ENCODE measurements at regions not wholly inside any gene's neighbourhood (a gene's known extent, or its start where the extent isn't known, plus 50 kb on each side); places are given as distances from the start of the nearest gene placed in this dataset.
"Not testable (repeated sequence)": the region's sequence is repeated elsewhere in the genome, so short reads cannot be mapped to it uniquely, and the experiment has no call there.

DNA sequence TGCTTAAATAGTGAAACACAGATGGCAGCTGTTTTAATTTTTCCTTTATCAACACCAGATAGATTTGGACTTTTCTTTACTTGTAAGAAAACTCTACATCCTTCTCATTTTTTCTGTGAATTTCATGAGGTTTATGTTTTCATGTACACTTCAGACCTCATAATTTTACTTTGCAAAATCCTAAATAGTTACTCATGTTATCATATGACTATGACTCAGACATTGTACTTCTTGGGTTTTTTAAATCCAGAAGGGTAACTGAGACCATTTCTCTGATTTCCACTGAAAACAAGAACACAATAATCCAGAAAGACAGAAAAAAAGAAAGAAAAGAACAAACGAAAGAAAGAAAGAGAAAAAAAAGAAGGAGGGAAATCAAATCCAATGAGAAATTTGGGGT is 1021.6 kb downstream of the NCAM2 start:
- DNase-seq (ENCODE audit: low read depth), result no peak

DNA sequence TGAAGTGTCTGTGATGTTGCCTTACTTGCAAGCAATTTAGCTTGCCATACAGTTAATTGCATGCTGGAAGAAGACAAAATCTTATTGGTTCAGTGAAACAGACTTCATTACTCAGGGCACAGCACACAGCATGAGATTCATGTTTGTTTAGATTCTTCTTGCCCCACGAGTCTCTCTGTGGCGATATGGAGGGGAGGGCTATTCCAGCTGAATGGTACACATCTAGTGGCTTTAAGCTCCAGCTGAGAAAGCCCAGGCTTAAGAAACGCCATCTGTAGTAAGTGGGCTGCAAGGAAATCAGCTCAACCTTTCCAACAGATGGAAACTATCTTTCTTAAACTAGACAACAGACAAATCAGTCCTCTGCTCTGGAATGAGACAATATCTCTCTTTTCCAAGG is 1022.0 kb downstream of the NCAM2 start:
- DNase-seq (ENCODE audit: low read depth), result no peak

DNA sequence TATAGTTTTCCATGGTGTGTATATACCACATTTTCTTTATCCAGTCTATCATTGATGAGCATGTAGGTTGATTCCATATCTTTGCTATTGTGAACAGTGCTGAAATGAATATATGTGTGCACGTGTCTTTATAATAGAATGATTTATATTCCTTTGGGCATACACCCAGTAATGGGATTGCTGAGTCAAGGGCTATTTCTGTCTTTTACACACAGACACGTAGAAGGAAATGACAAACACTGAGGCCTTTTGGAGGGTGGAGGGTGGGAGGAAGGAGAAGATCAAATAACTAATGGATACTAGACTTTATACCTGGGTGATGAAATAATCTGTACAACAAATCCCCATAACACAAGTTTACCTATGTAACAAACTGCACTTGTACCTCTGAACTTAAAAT is 1025.7 kb downstream of the NCAM2 start:
- not testable (repeated sequence) for DNase-seq (ENCODE audit: low read depth)

DNA sequence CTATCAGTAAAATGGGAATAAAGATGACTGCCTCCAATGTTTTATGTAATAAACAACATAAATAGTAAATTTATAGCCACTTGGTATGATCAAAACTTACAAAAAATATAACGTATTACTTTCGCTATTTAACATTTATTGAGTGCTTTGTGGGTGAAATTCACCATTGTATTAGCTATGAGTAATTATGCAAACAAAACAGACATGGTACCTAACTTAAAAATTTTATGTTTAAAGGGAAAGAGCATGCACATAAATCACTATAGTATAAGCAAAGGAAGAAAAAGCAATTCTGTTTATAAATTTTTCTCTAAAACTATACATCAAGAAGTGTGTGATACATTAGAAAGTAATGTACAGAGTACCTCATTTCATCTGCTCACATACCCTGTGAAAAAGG is 1046.2 kb downstream of the NCAM2 start:
- no peak for DNase-seq (ENCODE audit: low read depth)

DNA sequence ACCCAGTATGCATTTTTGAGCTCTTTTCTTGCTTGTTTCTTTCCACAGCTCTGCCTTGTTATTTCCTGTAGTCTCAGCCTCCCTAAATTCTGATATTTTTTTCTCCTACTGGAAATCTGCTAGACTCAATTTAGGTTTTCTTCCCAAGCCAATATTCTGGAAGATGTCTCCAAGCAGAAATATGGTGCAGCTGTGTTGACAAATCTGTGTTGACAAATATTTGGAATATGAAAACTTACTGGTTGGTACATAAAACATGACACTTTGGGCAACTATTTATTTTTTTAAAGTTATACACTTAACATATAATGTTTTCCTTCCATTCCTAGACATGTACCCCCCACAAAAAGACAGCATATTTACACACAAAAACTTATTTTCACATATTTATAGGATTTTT is 1048.4 kb downstream of the NCAM2 start:
- DNase-seq (ENCODE audit: low read depth), result no peak

DNA sequence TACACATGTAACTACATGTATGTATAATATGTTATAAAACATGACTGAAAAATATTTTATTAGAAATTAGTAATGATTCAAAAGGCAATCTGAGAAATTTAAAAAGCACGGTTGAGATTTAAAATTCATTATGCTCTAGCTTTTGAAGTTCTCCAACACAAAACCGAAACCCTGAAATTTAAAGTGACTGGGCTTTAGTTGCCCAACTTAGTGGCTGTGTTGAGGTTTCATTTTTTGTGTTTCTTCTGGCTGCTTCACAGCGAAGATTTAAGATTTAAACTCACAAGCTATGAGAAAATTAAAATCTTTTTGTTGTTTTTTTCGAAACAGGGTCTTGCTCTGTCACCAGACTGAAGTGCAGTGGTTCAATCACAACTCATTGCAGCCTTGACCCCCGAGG is 1058.7 kb downstream of the NCAM2 start:
- no peak for DNase-seq (ENCODE audit: low read depth)

DNA sequence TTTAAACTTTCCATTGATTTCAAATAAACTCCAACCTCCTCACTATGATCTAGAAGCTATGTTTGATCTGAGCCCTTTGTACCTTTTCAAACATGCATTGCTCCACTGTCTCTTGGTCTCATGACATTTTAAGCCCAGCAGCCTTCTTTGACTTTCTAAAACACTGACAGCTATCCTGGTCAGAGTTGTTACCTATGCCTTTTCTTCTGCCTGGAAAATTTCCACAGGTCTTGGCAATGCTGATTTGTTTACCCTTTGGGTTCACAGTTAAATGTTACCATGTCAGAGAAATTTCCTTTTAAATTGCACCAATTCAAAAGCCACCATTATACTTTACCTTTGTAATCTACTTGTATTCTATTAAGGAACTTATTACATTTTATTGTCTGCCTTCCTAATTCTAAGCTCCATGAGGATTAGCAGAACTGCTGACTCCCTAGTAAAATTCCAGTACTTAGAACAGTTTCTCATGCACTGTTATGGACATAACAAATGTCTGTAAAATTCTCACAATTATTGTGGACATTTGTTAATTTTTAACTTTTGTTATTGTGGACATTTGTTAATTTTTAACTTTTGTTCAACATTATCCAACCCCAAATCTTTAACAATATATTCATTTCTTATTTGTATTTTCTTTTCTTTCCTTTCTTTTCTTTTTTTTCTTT is 1064.4 kb downstream of the NCAM2 start:
- DNase-seq (ENCODE audit: low read depth), result no peak

DNA sequence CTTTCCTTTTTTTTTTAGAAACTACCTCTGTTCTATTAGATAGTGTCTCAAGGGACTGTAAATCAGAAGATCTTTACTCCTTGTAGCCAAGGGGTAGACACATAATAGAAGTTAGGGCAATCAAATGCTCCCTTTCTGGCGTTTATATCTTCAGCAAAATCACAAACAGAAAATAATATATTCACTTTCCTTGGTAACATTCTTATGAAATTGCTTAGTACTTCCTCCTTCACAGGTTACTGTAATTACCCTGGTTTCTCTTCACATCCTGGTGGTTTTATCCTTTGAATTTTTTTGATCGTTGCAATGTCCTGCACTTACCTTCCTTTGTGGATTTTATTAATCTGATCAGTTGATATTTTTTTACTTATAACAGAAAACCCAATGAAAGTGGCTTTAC is 1064.9 kb downstream of the NCAM2 start:
- no peak for DNase-seq (ENCODE audit: low read depth)

DNA sequence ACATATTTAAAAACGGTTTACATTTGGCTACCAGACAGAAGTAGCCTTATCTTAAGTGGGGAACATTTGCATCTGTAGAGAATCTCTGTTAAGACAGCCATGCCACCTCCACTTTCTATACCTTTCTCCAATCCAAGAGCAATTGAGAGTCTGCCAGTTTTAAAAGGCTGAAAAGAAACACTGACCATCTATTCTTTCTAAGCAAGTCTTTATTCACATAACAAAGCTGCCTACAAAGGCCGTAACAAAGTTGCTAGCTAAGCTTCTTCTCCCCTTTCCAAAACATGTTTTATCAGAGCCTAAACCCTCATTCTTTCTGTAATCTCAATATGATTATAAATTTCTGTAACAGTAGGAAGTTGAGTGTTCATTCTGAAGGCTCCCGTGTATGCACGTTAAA is 1078.3 kb downstream of the NCAM2 start:
- DNase-seq (ENCODE audit: low read depth), result no peak

DNA sequence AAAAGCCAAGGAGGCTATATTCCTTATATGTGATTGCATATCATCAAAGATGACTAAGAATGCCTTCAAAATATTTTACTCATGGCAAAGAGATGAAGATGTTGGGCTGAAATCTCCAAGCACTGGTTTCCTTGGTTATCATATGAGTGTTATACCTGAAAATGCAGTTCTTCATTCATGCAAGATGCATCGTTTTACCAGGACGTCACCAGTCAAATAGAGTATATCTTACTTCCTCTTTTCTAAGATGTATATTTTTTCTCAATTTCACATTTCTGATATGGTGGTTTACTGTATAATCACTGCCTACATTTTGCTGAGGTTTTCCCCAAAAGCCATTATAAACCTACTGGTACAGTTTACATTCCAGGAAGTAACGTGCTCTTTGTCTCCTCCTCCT is 1085.7 kb downstream of the NCAM2 start:
- no peak for DNase-seq (ENCODE audit: low read depth)

DNA sequence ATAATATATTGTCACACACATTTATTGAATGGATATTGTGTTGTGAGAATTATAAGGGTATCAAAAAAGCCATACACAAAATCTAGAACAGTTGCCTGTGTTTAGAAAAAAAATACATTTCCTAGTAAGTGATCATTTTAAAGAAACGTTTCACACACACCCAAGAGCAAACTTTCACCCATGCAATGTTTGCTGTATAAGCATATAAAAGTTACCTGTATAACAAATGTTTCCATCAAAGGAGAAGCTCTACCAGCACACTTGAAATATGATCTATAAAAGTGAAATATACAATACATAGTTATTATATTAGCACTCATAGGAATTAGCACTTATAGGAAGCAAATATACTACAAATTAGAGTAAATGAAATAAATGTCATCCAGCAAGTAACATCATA is 1098.1 kb downstream of the NCAM2 start:
- DNase-seq (ENCODE audit: low read depth), result no peak

DNA sequence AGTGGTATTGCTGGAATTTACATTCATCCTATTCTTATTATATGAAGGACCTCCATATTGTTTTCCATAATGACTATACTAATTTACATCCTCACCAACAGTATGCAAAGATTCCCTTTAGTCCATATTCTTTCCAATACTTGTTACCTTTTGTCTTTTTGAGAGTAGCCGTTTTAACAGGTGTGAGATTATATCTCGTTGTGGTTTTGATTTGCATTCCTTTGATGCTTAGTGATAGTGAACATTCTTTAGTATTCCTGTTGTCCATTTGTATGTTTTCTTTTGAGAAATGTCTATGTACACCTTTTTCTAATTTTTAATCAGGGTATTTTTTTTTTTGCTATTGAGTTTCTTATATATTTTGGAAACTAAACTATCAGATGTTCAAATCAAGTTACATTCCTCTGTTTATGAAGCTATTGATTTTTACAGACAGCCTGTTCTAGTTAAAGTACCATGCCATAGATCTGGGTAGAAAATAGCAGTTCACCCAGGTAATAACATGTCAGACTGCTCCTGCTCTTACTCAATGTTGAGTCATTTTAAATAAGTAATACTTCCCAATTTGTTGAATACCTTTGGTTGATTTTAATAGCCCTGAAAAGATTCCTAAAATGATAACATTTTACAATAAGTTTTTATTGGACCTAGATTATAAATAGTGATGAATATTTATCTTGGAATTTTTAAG is 1108.7 kb downstream of the NCAM2 start:
- no peak for DNase-seq (ENCODE audit: low read depth)

DNA sequence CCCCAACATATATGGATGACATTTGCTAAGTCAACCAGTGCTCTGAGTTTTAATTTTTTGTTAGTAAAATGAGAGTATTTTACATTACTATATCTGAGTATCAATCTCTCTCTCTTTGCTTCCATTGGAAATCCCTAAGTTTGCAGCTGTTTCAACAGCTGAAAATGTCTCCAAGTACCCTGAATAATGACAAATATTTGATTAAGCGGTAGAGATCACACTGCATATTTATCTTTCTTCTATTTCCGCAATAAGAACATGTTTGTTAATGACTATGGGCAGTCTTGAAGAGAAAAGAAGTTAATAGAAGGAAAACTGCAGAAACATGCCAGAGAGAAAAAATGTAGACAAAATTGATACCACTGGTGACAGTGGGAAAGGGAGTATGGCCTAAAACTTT is 1117.5 kb downstream of the NCAM2 start:
- DNase-seq (ENCODE audit: low read depth), result no peak

DNA sequence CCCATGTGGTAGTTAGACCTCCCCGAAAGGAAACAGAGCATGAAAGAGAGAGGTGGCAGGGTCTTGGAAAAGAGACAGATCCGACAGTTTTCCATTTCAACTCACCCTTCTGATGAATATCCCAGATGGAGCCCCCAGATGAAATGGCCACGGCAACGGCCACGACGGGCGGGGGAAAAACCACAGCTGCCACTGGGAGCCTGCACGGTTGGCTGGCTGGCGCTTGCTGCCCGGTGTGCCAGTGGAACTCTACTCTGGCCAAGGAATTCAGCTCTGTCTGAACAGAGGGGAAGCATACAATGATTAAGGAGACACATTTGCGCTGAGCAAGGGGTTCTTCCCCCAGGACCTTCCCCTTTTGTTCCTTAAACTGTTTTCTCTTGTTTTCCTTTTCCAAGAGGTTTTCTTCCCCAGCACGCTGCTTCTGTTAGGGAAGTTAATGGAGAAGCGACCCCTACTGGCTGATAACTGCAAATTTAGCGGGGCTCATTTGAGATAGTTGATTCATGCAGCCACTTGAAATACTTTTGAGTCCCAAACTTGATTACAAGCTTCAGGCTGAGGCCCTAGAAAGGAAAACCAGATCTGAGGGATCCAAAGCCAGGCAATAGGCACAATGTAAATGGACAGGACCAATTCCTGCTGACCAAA is 1122.5 kb downstream of the NCAM2 start:
- peak; percentile 8 for DNase-seq (ENCODE audit: low read depth)

DNA sequence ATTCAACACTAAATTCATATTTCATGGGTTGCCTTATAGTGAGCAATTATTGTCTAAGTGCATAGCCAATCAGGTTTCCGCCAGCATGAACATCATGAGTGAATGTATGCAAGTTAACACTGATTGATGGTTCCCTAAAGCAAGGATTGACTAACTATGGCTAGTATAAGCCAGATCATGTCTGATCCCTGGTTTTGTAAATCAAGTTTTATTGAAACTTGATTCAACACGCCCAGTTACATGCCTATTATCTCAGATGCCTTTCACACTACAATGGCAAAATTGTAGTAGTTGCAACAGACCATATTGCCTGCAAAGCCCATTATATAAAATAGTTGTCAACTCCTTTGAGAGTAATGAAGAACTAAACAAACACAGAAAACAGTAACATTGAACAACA is 1127.4 kb downstream of the NCAM2 start:
- no peak for DNase-seq (ENCODE audit: low read depth)

DNA sequence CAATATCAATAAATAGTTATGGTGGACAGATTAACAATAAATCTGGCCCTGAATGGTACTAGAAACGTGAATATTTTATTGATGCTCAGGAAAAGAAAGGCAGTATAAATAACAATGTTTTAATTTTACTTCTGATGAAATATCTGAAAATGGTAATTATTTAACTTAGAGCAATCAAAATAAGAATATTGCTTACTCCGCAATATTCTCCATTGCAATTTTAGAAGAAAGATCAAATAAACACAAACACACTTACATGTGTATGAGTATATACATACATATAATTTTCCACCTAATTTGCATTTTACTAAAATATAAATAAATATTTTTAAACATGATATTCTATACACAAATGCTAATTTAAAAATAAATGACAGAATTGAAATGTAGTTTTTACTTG is 1130.5 kb downstream of the NCAM2 start:
- DNase-seq (ENCODE audit: low read depth), result no peak

DNA sequence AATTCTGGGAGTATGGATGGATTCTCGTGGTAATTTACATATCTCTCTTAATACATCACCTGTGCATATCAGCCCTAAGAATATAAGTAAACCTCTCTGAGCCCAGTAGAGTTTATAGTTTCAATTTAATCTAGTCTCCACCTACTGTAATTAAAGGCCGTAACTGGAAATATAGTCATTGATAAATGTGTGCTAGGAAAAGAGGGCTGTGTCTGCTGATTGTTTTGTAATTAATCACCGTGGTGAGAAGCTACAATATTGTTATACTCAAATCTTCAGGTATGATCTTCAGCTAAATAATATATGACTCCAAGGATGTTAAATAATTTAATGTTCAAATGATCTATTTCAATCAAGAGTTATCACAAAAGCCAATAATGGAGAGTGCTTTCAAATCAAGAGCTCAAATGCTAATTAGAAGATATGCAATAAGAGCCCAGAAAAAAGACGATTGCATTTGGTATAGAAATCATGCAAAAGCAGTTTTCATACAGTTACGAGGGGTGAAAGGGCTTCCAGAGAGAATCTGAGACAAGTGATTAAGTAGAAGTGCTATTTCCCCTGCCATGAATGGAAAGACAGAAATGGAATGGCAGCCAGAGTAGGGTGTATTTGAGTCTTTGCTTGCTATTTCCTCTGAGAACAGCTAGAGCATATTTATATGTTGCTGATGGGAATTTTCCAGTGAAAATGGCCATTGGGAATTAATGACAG is 1134.3 kb downstream of the NCAM2 start:
- DNase-seq (ENCODE audit: low read depth), result no peak

DNA sequence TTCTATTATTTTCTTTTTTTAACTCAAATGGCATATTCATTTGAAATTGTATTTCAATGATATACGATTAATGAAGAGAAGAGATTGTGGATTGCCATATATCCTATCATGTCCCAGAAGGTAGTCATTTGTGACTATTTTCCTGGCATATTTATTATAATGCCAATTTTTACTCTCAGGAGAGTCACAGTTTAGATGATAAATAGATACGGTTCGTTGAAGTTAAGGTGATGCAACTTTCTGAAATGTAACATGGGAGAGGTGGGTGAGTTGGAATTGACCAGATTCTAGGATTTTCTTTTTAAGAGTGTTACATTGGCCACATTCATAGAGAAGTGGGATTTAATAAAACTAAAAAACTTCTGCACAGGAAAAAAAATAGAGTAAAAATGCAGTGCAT is 1138.5 kb downstream of the NCAM2 start:
- DNase-seq (ENCODE audit: low read depth), result no peak

DNA sequence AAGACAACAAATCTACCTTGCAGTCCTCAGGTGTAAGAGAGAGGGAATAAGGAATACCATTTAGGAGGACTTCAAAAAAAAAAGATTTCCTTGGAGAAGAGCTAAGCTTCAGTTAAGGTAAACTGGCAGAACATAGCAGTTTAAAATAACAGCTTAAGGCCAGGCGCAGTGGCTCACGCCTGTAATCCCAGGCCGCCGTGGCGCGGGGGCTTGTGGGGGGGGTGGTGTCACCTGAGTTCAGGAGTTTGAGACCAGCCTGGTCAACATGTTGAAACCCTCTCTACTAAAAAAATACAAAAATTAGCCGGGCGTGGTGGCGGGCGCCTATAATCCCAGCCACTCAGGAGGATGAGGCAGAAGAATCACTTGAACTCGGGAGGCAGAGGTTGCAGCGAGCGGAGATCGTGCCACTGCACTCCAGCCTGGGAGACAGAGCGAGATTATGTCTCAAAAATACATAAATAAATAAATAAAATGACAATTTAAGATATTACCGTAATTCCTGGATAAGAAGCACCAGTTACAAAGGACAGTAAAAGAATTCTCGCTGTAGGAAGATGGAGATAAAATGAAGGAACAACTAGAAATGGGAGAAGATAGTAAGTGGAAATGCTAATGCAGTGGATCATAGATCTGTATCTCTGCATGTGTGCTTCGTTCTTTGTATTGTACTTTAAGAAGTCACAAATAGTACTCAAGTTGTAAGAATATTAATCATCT is 1140.2 kb downstream of the NCAM2 start:
- no peak for DNase-seq (ENCODE audit: low read depth)

DNA sequence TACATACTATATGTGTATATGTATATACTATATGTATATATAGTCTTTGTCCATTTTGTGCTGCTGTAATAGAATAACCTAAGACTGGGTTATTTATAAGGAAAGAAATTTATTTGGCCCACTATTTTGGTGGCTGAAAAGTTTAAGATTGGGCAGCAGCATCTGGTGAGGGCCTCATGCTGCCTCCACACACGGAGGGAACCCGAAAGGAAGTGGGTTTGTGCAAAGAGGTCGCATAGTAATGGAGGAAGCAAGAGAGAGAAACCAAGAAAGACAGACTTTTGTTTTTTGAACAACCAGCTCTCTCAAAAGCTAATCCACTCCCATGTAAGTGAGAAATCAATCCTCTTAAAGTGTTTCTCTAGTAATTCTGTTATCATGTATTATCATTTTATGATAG is 1147.3 kb downstream of the NCAM2 start:
- DNase-seq (ENCODE audit: low read depth), result no peak

DNA sequence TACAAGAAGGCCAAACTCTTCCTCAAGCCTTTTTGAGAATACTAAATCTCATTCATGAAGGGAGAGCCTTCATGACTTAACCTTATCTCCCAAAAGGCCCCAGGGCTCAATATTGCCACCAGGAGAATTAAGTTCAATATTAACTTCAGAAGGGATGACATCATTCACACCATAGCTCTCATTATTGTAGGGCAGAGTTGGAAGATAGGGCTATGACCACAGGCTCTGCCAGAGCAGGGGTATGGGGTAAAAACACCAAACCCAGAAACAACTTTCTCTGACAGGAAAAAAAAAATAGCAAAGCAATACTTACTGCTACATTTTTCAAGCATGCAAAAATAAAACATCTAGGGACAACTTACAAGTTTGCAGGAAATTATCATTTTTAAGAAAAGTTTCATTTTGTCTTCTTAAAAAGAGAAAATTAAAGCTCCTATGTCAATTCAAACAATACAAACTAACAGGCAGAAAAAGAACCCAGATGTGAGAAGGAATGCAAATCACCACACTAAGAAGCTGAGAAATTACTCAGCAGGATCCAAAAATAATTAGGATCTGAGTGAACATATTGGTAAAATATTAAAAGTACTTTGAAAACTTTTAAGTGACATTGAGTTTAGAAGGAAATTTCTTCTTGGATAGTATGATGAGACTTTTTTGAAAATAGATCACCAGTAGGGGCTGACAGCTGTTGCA is 1156.5 kb downstream of the NCAM2 start:
- no peak for DNase-seq (ENCODE audit: low read depth)

DNA sequence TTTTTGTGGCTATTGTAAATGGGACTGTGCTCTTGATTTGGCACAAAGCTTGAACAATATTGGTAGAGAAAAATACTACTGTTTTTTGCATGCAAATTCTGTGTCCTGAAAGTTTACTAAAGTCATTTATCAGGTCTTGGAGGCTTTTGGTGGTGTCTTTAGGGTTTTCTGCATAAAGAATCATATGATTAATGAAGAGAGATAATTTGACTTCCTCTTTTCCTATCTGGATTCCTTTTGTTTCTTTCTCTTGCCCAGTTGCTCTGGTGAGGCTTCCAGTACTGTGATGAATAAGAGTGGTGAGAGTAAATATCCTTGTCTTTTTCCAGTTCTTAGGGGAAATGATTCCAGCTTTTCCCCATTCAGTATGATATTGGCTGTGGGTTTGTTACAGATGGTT is 1166.7 kb downstream of the NCAM2 start:
- DNase-seq (ENCODE audit: low read depth), result no peak
